ENCODE measurements at regions not wholly inside any gene's neighbourhood (a gene's known extent, or its start where the extent isn't known, plus 50 kb on each side); places are given as distances from the start of the nearest gene placed in this dataset.
A peak's percentile ranks its signal among the peaks of the same experiment; 100 is the strongest.

GRCh38 chr18:60537074-60537473 lies 164.5 kb upstream of the MC4R start:
- no peaks in the 10 kb centered on the region for H3K27me3 ChIP-seq
- H3K4me1 ChIP-seq, result no peaks in the 10 kb centered on the region
- no peak for DNase-seq (ENCODE audit: low spot score)
- no peak for TF ChIP-seq CTCF (IDR thresholded peaks at IDR 0.05)
- H3K9me3 ChIP-seq, result no peaks in the 10 kb centered on the region
- no peak overlapping the region for H3K27ac ChIP-seq
- H3K36me3 ChIP-seq, result no peaks in the 10 kb centered on the region
- no peak overlapping the region for H3K4me3 ChIP-seq

- TF ChIP-seq CTCF (IDR thresholded peaks at IDR 0.05), result no peak
- Histone ChIP-seq H3K27me3 (no peaks in the 10 kb centered on the region), H3K27ac (no peak overlapping the region), H3K9me3 (no peaks in the 10 kb centered on the region), H3K36me3 (no peaks in the 10 kb centered on the region), H3K4me1 (no peaks in the 10 kb centered on the region), H3K4me3 (no peak overlapping the region)
- no peak for DNase-seq (ENCODE audit: low spot score)
Observed at GRCh38 chr18:60538891-60539290, 166.3 kb upstream of the MC4R start.

DNA sequence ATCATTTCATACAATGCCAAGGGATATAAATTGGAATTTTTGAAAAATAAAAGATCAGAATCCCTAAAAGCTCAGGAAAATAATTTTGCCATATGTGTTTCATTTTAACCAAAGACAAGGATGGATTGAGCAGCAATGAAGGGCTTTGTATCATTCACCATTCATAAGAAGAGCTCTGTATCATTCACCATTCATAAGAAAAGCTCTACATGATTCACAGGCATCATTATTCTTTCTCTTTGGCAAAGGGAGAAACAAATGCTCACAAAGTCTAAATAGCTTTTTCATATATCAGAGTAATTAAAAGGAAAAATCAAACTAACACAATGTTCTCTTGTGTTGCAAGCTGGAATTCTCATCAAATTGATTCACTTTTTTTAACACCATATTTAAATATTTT lies 169.1 kb upstream of the MC4R start:
- no peak for TF ChIP-seq CTCF (IDR thresholded peaks at IDR 0.05)
- no peak overlapping the region for H3K27ac ChIP-seq
- no peaks in the 10 kb centered on the region for H3K27me3 ChIP-seq
- no peaks in the 10 kb centered on the region for H3K9me3 ChIP-seq
- no peaks in the 10 kb centered on the region for H3K4me1 ChIP-seq
- H3K4me3 ChIP-seq, result no peak overlapping the region
- H3K36me3 ChIP-seq, result no peaks in the 10 kb centered on the region
- no peak for DNase-seq (ENCODE audit: low spot score)

DNA sequence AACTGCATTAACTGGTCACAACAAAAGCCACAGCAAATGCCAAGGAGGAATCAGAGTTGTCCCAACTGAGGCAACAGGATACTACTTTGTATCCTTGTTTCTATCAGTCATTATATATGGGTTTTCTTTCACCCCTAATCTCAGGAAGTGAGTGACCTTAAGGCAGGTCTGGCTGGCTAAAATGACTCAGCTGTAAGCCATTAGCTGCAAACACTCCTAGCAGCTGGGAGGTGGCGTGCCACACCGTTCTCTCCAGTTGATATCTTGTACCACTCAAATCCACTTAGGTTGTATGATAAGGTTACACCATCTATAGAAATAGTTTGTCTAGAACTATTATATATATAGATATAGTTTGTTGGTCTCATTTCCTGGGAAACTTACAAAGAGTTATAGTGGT lies 171.1 kb upstream of the MC4R start:
- DNase-seq (ENCODE audit: low spot score), result no peak
- no peaks in the 10 kb centered on the region for H3K4me1 ChIP-seq
- no peak overlapping the region for H3K4me3 ChIP-seq
- no peaks in the 10 kb centered on the region for H3K9me3 ChIP-seq
- H3K27me3 ChIP-seq, result no peaks in the 10 kb centered on the region
- no peak for TF ChIP-seq CTCF (IDR thresholded peaks at IDR 0.05)
- H3K27ac ChIP-seq, result no peak overlapping the region
- no peaks in the 10 kb centered on the region for H3K36me3 ChIP-seq

DNA sequence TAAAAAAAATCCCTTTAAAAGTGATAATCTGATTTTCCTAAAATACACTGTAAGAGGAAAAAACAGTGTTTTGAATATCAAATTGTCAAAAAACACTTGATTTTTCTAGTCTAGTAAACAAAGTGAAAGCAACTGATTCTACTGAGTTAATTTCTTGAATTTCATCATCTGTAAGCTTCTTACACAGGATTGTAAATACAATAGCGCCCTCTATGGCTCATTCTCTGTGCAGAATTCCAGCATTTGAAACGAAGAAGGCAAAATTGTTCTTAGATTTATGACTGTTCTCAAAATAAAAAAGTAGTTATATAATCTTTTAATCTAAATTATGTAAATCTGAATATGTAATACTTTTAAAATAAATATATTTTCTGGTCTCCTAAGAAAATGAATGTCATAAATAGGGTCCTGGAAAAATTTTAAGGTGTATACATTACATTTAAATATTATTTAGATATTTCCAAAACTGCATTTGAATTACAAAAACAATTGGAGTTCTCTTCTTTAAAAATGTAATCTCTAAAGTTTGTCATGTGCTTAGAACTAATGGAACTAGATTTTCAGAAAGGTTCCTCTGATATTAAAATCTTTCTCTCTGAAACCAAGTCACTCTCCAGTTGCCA lies 176.9 kb upstream of the MC4R start:
- H3K9me3 ChIP-seq, result no peaks in the 10 kb centered on the region
- no peaks in the 10 kb centered on the region for H3K36me3 ChIP-seq
- DNase-seq (ENCODE audit: low spot score), result no peak
- no peak overlapping the region for H3K27ac ChIP-seq
- TF ChIP-seq CTCF (IDR thresholded peaks at IDR 0.05), result peak; percentile 59 to 78
- H3K4me3 ChIP-seq, result no peak overlapping the region
- no peaks in the 10 kb centered on the region for H3K4me1 ChIP-seq
- H3K27me3 ChIP-seq, result no peaks in the 10 kb centered on the region

DNA sequence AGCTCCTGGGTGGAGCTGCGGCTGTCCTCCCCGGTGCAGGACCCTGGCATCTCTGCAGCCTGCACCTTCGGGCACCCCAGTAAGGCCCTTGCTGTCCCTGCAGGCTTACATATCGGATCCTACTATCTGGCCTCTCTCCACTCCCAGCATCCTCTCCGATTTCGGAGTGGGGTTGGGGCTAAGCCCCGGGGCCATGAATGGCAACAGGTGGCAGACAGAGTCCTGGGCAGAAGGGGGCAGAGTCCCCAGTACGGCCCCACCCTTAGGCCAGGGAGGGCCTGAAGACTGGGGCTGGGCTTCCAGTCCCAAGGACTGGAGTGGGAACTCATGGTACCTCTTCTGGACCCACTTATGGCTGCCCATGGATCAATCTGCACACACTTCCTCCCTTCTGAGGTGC lies 180.4 kb upstream of the MC4R start:
- no peak overlapping the region for H3K4me3 ChIP-seq
- no peak for TF ChIP-seq CTCF (IDR thresholded peaks at IDR 0.05)
- no peaks in the 10 kb centered on the region for H3K9me3 ChIP-seq
- H3K27ac ChIP-seq, result no peak overlapping the region
- no peaks in the 10 kb centered on the region for H3K27me3 ChIP-seq
- no peak for DNase-seq (ENCODE audit: low spot score)
- no peaks in the 10 kb centered on the region for H3K36me3 ChIP-seq
- no peaks in the 10 kb centered on the region for H3K4me1 ChIP-seq
